Jurkat, Clone E6-1 (cell line): ENCODE measurements at regions not wholly inside any gene's neighbourhood (a gene's known extent, or its start where the extent isn't known, plus 50 kb on each side); places are given as distances from the start of the nearest gene placed in this dataset.

ENCODE experiments used
- DNase-seq: peaks from one replicate; pipeline ENCODE4 v3.0.0-alpha.2; 2011; ENCODE audit warnings: low read depth, low spot score
- H3K4me3 ChIP-seq: 2 replicates; pipeline ENCODE4 v1.5.1; 2011; ENCODE audit warnings: mild to moderate bottlenecking, low read length, control low read depth, moderate library complexity

DNA sequence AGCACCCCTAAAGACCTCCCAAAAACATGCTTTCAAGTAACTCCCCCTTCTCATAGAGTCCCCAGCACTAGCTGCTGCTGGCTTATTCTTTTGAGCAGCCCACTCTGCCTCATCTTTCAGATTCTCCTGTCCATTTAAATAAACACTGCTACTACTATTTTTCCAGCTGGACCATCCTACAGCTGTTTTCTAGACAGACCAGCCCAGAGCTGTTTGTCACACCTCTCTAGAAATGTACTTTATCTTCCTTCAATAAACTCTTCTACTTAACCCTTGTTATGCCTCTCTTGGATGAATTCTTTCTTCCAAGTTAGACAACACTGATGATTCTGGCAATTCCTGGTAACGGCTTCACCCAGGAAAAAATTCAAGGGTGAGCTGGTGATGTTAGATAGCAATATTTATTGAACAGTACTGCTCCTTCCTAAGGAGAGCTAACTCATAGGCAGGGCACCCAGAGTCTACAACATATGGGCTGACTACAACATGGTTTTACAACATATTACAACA lies 995.7 kb downstream of the LRFN5 start:
- DNase-seq, result no peak

DNA sequence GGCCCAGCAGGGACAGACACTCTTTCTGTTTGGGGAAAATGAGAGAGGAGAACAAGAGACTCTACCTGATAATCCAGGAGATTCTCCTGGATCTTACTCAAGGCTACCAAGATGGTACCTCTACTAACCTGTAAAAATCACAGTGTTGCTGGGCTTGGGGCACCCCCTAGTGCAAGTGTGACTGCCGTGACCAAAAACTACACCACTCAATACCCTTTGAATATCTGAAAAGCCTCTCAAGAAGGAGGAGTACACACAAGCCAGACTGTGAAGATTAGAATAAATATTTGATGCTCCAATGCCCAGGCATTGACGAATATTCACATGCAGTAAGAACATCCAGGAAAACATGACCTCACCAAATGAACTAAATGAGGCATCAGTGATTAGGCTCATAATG lies 965.4 kb downstream of the LRFN5 start:
- no peak overlapping the region for H3K4me3 ChIP-seq
- no peak for DNase-seq

More for the DNA sequence above, 995.7 kb downstream of the LRFN5 start:
- no peak overlapping the region for H3K4me3 ChIP-seq

DNA sequence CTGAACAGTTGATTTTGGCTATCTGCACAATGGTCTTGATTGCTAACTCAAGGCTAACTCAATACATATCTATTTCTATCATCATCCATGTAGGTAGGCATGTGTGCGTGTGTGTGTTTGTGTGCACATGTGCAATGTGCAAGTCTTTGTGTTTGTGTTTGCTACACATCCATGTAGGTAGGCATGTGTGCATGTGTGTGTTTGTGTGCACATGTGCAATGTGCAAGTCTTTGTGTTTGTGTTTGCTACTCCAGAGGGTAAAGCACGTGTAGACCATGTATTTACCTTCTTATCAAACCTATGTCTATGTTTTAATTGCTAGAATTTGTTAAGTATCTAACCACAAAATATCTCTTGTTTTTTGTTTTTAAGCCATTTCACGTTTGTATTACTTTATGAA lies 962.6 kb downstream of the LRFN5 start:
- no peak overlapping the region for H3K4me3 ChIP-seq
- no peak for DNase-seq

GRCh38 chr14:42565556-42565955 lies 958.9 kb downstream of the LRFN5 start:
- no peak overlapping the region for H3K4me3 ChIP-seq
- DNase-seq, result no peak

DNA sequence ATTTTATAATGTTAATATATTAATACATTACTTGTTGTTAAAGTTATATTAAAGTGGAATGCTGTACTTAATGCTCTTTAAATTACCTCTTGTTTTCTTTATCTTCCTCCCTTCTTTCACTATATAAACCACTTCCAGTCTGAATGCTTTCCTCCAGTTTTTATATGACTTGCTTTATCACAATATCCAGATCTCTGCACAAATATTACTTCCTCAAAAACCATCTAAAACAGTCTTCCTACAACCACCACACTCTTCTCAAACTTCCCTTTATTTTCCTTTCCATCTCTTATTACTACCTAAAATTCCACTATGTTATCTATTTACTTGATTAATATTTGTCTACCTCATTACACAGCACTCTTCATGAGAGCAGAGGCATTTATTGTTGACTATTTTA lies 956.6 kb downstream of the LRFN5 start:
- no peak for DNase-seq
- no peak overlapping the region for H3K4me3 ChIP-seq

GRCh38 chr14:42556551-42556950 lies 949.9 kb downstream of the LRFN5 start:
- no peak overlapping the region for H3K4me3 ChIP-seq
- DNase-seq, result no peak

DNA sequence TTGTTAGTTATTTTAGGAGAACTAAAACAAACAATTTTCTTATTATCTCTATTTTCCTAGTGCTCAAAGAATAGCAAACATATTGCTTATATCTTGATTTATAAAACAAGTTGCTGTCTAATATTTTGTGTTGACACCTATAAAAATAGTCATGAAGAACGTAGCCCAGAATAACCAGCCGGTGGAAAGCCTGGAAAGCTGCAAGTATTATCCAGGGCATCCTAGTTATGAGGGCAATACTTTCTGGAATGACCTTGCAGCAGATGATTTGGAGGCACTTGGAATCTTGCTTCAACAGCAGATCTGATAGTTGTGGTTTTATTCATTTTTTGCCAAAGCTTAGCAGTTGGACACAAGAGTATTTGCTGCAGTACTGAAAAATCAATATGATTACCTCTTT lies 948.7 kb downstream of the LRFN5 start:
- no peak for DNase-seq
- no peak overlapping the region for H3K4me3 ChIP-seq

GRCh38 chr14:42554091-42554490 lies 947.4 kb downstream of the LRFN5 start:
- DNase-seq, result no peak
- no peak overlapping the region for H3K4me3 ChIP-seq

DNA sequence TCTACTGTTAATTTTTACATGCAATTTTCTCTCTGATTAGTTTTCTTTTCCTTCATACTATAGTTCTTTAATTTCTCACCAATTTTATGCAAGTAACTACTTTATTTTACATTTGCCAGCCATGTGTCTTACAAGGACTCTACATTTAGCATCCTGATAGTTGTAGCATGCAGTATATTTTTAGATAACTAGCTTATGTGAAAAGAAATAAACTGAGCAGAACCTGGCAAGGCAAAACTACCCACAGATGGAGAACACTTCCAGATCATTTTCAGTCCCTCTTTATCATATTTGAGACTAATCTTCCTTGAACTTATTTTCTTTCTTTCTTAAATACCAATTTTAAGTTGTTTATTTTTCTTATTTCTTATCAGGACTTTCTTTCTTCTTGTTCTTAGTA lies 943.6 kb downstream of the LRFN5 start:
- no peak for DNase-seq
- H3K4me3 ChIP-seq, result no peak overlapping the region

DNA sequence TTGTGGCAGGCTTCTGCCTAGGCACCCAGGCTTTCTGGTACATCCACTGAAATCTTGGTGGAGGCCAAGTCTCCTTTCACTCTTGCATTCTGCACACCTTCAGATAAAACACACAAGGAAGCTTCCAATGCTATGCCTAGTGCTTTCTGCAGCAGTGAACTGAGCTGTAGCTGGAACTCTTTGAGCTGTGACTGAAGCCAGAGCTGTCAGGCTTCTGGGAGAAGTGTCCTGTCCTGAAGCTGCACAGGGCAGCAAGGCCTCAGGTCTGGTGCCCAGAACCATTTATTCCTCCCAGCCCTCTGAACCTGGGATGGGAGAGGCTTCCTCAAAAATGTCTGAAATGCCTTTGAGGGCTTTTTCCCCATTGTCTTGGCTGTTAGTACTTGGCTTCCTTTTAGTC lies 941.7 kb downstream of the LRFN5 start:
- DNase-seq, result no peak
- H3K4me3 ChIP-seq, result no peak overlapping the region

GRCh38 chr14:42545636-42546035 lies 939.0 kb downstream of the LRFN5 start:
- no peak overlapping the region for H3K4me3 ChIP-seq
- DNase-seq, result no peak

- no peak for DNase-seq
- H3K4me3 ChIP-seq, result no peak overlapping the region
These were observed 934.9 kb downstream of the LRFN5 start for GRCh38 chr14:42541535-42542001.

GRCh38 chr14:42535397-42535796 lies 928.7 kb downstream of the LRFN5 start:
- DNase-seq, result no peak
- no peak overlapping the region for H3K4me3 ChIP-seq

GRCh38 chr14:42533476-42533875 lies 926.8 kb downstream of the LRFN5 start:
- DNase-seq, result no peak

GRCh38 chr14:42532194-42532593 lies 925.5 kb downstream of the LRFN5 start:
- no peak for DNase-seq
- H3K4me3 ChIP-seq, result no peak overlapping the region

More at GRCh38 chr14:42533476-42533875, 926.8 kb downstream of the LRFN5 start:
- no peak overlapping the region for H3K4me3 ChIP-seq

DNA sequence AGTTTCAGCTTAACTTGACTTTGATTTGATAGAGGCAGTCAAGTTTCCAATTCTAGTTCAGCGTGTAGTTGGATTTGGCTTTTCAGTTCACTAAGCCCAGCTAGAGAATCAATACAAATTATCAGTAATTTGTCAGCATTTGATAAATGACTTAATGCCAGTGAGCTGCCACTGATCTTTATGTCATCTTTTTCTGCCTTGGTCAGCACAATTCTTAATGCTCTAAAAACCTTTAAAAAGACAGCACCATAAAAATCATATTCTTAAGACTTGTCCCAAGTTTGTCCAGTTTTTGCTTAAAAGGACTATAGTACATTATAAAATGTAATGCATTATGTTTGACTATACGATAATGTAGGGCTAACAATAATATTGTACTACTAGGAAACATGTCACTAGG lies 920.5 kb downstream of the LRFN5 start:
- no peak for DNase-seq
- no peak overlapping the region for H3K4me3 ChIP-seq

GRCh38 chr14:42523666-42524065 lies 917.0 kb downstream of the LRFN5 start:
- no peak for DNase-seq
- no peak overlapping the region for H3K4me3 ChIP-seq

DNA sequence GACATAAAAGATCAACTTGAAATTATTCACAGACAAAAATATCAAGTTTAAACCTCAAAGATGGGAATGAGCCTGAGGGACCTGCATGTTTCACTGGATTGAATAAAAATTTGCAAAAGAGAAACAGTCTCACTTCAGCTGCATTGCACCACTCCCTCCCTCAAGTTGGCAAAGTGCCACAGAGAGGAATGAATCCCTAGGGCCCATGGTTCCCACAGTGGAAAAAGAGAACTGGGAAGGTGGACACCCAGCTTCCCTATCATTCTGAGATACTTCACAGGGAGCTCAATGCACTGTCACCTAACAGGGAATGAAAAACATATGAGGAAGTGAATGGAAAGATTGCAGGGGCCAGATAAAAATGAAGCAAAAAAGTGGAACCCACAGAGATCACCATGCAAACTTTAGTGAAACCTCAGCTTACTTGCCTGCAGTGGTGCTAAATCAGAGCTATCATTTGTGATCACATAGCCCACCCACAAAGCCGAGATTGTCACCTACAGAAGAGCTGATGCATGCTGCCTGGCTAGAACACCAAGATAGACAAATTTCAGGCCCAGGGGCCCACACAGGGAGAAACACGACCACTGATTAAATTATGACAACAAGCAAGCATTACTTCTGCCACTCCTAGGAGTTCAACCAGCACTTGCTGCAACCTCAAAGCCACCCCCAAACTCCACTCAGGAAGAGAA lies 911.3 kb downstream of the LRFN5 start:
- no peak overlapping the region for H3K4me3 ChIP-seq
- DNase-seq, result no peak

DNA sequence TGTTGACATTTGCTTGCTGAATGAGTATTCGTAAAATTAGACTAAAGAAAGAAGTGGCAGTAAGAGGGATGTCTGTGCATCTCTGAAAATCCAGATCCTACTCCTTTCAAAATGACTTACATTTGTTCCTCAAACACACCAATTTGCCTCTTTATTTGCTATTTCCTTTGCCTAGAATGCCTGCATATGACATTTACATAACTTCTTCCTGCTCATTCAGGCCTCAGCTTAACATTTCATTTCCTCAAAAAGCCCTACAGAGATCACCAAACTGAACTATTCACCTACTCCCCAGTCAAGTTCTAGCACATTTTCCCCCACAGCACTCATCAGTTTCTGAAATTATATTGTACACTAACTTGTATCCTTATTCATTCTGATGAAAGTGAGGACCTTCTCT lies 907.2 kb downstream of the LRFN5 start:
- no peak overlapping the region for H3K4me3 ChIP-seq
- no peak for DNase-seq

GRCh38 chr14:42510071-42510470 lies 903.4 kb downstream of the LRFN5 start:
- H3K4me3 ChIP-seq, result no peak overlapping the region

More at GRCh38 chr14:42510071-42510470, 903.4 kb downstream of the LRFN5 start:
- DNase-seq, result no peak
